Neural progenitor cell (in vitro differentiated cells): ENCODE measurements at regions not wholly inside any gene's neighbourhood (a gene's known extent, or its start where the extent isn't known, plus 50 kb on each side); places are given as distances from the start of the nearest gene placed in this dataset.

Experiments used
- CTCF ChIP-seq: fragments of 200-600 bp; sonication (generic); IDR thresholded peaks from 2 replicates; pipeline ENCODE4 v1.5.1; 2017; ENCODE audit warnings: antibody characterized with exemption, mild to moderate bottlenecking
- EZH2 ChIP-seq: fragments of 200-600 bp; sonication (generic); IDR thresholded peaks from 2 replicates; pipeline ENCODE4 v1.6.1; 2017; ENCODE audit warnings: antibody characterized with exemption, mild to moderate bottlenecking, moderate library complexity
- EZH2phosphoT487 ChIP-seq: fragments of 200-600 bp; sonication (generic); IDR thresholded peaks from 2 replicates; pipeline ENCODE4 v1.6.1; 2017; ENCODE audit warnings: antibody characterized with exemption

- TF ChIP-seq EZH2phosphoT487 (no peak), EZH2 (no peak), CTCF (no peak)
Observed at GRCh38 chr2:52974127-52974526, 793.5 kb upstream of the CHAC2 start.
